Keratinocyte (primary cell): ENCODE measurements at regions not wholly inside any gene's neighbourhood (a gene's known extent, or its start where the extent isn't known, plus 50 kb on each side); places are given as distances from the start of the nearest gene placed in this dataset.

ENCODE experiments used
- DNase-seq: peaks from one replicate; pipeline ENCODE4 v3.0.0-alpha.2; 2011; ENCODE audit warnings: low read depth, missing footprints, low spot score
- FAIRE-seq: peaks from 2 replicates; lab custom pipeline; 2011; peaks lifted over from hg19 to GRCh38; lab: Jason Lieb, UNC
- H2AFZ ChIP-seq: 2 replicates; pipeline ENCODE4 v1.6.0; 2012; ENCODE audit warnings: low read length, control low read depth, inconsistent platforms; ENCODE audit not compliant: control insufficient read depth
- H3K27ac ChIP-seq: 2 replicates; pipeline ENCODE4 v1.5.1; 2011; ENCODE audit warnings: low read length; ENCODE audit not compliant: control insufficient read depth, insufficient read depth
- H3K27me3 ChIP-seq: 3 replicates; pipeline ENCODE4 v1.6.0; 2011; ENCODE audit warnings: low read length; ENCODE audit not compliant: control insufficient read depth, insufficient read depth; ENCODE audit errors: extremely low read depth
- H3K36me3 ChIP-seq, 2 experiments: 2 replicates in 1 of 2; 3 replicates in 1 of 2; pipeline ENCODE4 v1.5.1; 2011; ENCODE audit warnings: low read length in 2 of 2, mild to moderate bottlenecking in 1 of 2; ENCODE audit not compliant: control insufficient read depth in 2 of 2, insufficient read depth in 2 of 2; ENCODE audit errors: extremely low read depth in 1 of 2
- H3K4me1 ChIP-seq: 3 replicates; pipeline ENCODE4 v1.5.1; 2011; ENCODE audit warnings: low read length; ENCODE audit not compliant: control insufficient read depth, insufficient read depth; ENCODE audit errors: extremely low read depth
- H3K4me2 ChIP-seq: 3 replicates; pipeline ENCODE4 v1.6.0; 2011; ENCODE audit warnings: low read depth, low read length; ENCODE audit not compliant: control insufficient read depth, insufficient read depth; ENCODE audit errors: extremely low read depth
- H3K4me3 ChIP-seq, 3 experiments: fragments of 200-600 bp in 1 of 3; sonication (generic) in 1 of 3; 2 replicates in 2 of 3; 3 replicates in 1 of 3; pipeline ENCODE4 v1.5.1; 2011 to 2016; ENCODE audit warnings: low read length in 3 of 3, mild to moderate bottlenecking in 3 of 3, control low read depth in 2 of 3, inconsistent platforms in 1 of 3, low read depth in 1 of 3, mixed read lengths in 1 of 3, mixed run types in 1 of 3, moderate library complexity in 1 of 3; ENCODE audit not compliant: control insufficient read depth in 2 of 3, insufficient read depth in 2 of 3; ENCODE audit errors: extremely low read depth in 1 of 3
- H3K79me2 ChIP-seq: 2 replicates; pipeline ENCODE4 v1.6.0; 2012; ENCODE audit warnings: low read length; ENCODE audit not compliant: control insufficient read depth, insufficient read depth
- H3K9ac ChIP-seq: 3 replicates; pipeline ENCODE4 v1.6.0; 2011; ENCODE audit warnings: low read length; ENCODE audit not compliant: control insufficient read depth, insufficient read depth; ENCODE audit errors: extremely low read depth
- H3K9me1 ChIP-seq: 3 replicates; pipeline ENCODE4 v1.6.0; 2011; ENCODE audit warnings: low read length; ENCODE audit not compliant: control insufficient read depth, insufficient read depth; ENCODE audit errors: extremely low read depth
- H3K9me3 ChIP-seq: 2 replicates; pipeline ENCODE4 v1.5.1; 2012; ENCODE audit warnings: low read depth, low read length; ENCODE audit not compliant: control insufficient read depth
- H4K20me1 ChIP-seq: 3 replicates; pipeline ENCODE4 v1.6.0; 2011; ENCODE audit warnings: low read length; ENCODE audit not compliant: control insufficient read depth, insufficient read depth; ENCODE audit errors: extremely low read depth
- CTCF ChIP-seq, 3 experiments: IDR thresholded peaks in 1 of 3; conservative IDR thresholded peaks in 1 of 3; optimal IDR thresholded peaks in 1 of 3; 2 replicates in 2 of 3; 3 replicates in 1 of 3; pipeline versions ENCODE3 to v1.5.1; 2011; ENCODE audit warnings: low read length in 3 of 3, mild to moderate bottlenecking in 3 of 3, moderate library complexity in 2 of 3, control low read depth in 1 of 3, inconsistent platforms in 1 of 3; ENCODE audit not compliant: insufficient read depth in 2 of 3; ENCODE audit errors: extremely low read depth in 1 of 3
- EZH2 ChIP-seq: IDR thresholded peaks from one replicate; pipeline ENCODE4 v1.6.1; 2012; ENCODE audit warnings: inconsistent platforms, mild to moderate bottlenecking, low read length, moderate library complexity
- dilution Hi-C: fragments of 300-500 bp; cut with MboI; formaldehyde crosslinking; loops from one replicate; pipeline ENCODE4 v1.7.0; 2020; ENCODE audit warnings: low sequenced_read_pairs; ENCODE audit not compliant: extremely low pct_ligation_motif_present

DNA sequence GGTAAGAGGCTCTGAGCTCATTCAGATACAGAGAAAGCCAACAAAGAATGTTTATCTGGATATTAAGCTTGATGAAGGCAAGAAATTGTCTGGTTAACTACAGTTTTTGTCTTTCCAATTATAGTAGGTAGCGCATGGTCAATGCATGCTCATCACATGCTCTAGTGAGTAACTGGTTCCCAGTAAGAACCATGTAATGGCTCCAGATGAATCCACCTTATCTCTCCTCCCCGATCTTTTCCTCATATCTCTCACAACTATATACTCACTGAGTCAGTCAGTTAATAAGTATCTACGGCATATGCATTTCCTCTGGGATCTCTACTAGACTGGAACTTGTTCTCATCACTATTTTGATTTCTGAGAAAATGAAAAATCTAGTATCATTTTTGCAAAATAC lies 340.7 kb upstream of the DYNLRB2 start:
- FAIRE-seq: no peak
- no peaks in the 10 kb centered on the region for H3K27me3 ChIP-seq

DNA sequence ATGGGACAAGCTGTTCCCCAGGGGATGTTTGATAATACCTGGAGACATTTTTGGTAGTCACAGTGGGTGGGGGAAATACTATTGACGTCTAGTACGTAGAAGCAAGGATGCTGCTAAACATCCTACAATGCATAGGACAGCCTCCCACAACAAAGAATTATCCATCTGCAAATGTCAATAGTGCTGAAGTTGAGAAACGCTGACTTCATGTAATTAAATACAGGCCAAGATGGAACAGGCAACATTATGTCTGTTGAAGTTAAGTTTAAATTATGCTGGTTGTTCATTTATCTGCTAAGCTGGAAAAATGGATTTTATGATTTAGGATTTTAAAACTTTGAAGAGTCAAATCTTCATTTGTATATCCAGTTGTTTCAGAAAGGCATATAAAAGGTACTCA lies 341.2 kb upstream of the DYNLRB2 start:
- no peak overlapping the region for H2AFZ ChIP-seq
- no peaks in the 10 kb centered on the region for H3K9me3 ChIP-seq
- H4K20me1 ChIP-seq: no peaks in the 10 kb centered on the region
- TF ChIP-seq CTCF (optimal IDR thresholded peaks at IDR 0.05 in 1 of 3, IDR thresholded peaks at IDR 0.05 in 1 of 3, conservative IDR thresholded peaks at IDR 0.05 in 1 of 3; ENCODE audit: extremely low read depth in 1 of 3, insufficient read depth in 2 of 3, low read length in 3 of 3) (no peak), EZH2 (no peak)
- FAIRE-seq (no peak), DNase-seq (no peak)
- H3K27ac ChIP-seq: no peak overlapping the region
- no peaks in the 10 kb centered on the region for H3K27me3 ChIP-seq
- no peaks in the 10 kb centered on the region for H3K9me1 ChIP-seq
- no peaks in the 10 kb centered on the region for H3K36me3 ChIP-seq
- H3K4me2 ChIP-seq: no peak overlapping the region
- H3K79me2 ChIP-seq: no peaks in the 10 kb centered on the region
- no peak overlapping the region for H3K9ac ChIP-seq
- H3K4me3 ChIP-seq: no peak overlapping the region
- H3K4me1 ChIP-seq: peaks cover 32% of the 10 kb centered on the region
- dilution Hi-C loops: no loop called here

More for the DNA sequence above, 340.7 kb upstream of the DYNLRB2 start:
- H3K27ac ChIP-seq: no peak overlapping the region
- no peak overlapping the region for H2AFZ ChIP-seq
- peaks cover 32% of the 10 kb centered on the region for H3K4me1 ChIP-seq
- no peak for DNase-seq
- TF ChIP-seq CTCF (optimal IDR thresholded peaks at IDR 0.05 in 1 of 3, IDR thresholded peaks at IDR 0.05 in 1 of 3, conservative IDR thresholded peaks at IDR 0.05 in 1 of 3; ENCODE audit: extremely low read depth in 1 of 3, insufficient read depth in 2 of 3, low read length in 3 of 3) (no peak), EZH2 (no peak)
- no peak overlapping the region for H3K9ac ChIP-seq
- H3K9me1 ChIP-seq: no peaks in the 10 kb centered on the region
- no peaks in the 10 kb centered on the region for H4K20me1 ChIP-seq
- no peaks in the 10 kb centered on the region for H3K36me3 ChIP-seq
- no peak overlapping the region for H3K4me2 ChIP-seq
- H3K9me3 ChIP-seq: no peaks in the 10 kb centered on the region
- H3K79me2 ChIP-seq: no peaks in the 10 kb centered on the region
- no peak overlapping the region for H3K4me3 ChIP-seq
- dilution Hi-C loops: no loop called here
